Psoas muscle (tissue), 7 donors: ENCODE measurements at regions not wholly inside any gene's neighbourhood (a gene's known extent, or its start where the extent isn't known, plus 50 kb on each side); places are given as distances from the start of the nearest gene placed in this dataset.
"Not testable (repeated sequence)": the region's sequence is repeated elsewhere in the genome, so short reads cannot be mapped to it uniquely, and the experiment has no call there.

Experiments
- ATAC-seq, 4 donors: fragments of 200-7000 bp; cut with Tn5 transposase; one replicate each; pipeline ENCODE4 v1.9.1; 2020; ENCODE audit warnings: moderate library complexity in 3 of 4, mild to moderate bottlenecking in 2 of 4
- DNase-seq, 2 donors: peaks; one replicate each; pipeline ENCODE4 v3.0.0-alpha.2; 2020
- H3K27ac ChIP-seq: fragments of 200-600 bp; one replicate; pipeline ENCODE4 v1.8.0; 2022
- H3K27me3 ChIP-seq, 3 donors: fragments of 200-600 bp in 1 of 3; one replicate each; pipeline versions ENCODE4 v1.6.1 to v1.8.0; 2013 to 2022; ENCODE audit warnings: low read length in 2 of 3, mild to moderate bottlenecking in 2 of 3, moderate library complexity in 1 of 3; ENCODE audit not compliant: insufficient read depth in 3 of 3
- H3K36me3 ChIP-seq, 2 donors: fragments of 200-600 bp in 1 of 2; one replicate each; pipeline versions ENCODE4 v1.6.1 to v1.8.0; 2013 to 2022; ENCODE audit warnings: low read depth in 1 of 2, mild to moderate bottlenecking in 1 of 2, moderate library complexity in 1 of 2; ENCODE audit not compliant: insufficient read depth in 1 of 2
- H3K4me1 ChIP-seq: fragments of 200-600 bp; one replicate; pipeline ENCODE4 v1.8.0; 2022
- H3K4me3 ChIP-seq: fragments of 200-600 bp; one replicate; pipeline ENCODE4 v1.8.0; 2022; ENCODE audit warnings: mild to moderate bottlenecking
- H3K9me3 ChIP-seq: fragments of 200-600 bp; one replicate; pipeline ENCODE4 v1.8.0; 2022
- CTCF ChIP-seq: fragments of 200-600 bp; IDR thresholded peaks from one replicate; pipeline ENCODE4 v1.8.0; 2022; ENCODE audit warnings: antibody characterized with exemption
- WGBS, 3 donors: extraction: QIAGEN DNeasy Blood & Tissue Kit; methylation state at CpG; one replicate each; pipeline versions ENCODE4 v1.1.6 to v1.1.7; 2013; 5-methylcytosine and 5-hydroxymethylcytosine counted together
- intact Hi-C, 2 donors: fragments of 100-400 bp; cut with DNase I; formaldehyde crosslinking; loops; one replicate each; pipeline versions ENCODE4 v1.11.0 to v1.14.2; 2022
- donor health status: healthy with polysubstance abuse.
- donor health status: DM: no; HTN: no; CAD: no; lungs with moderate emphysema.
- donor health status: Bipolar disorder and iron deficiency.
- donor health status: healthy.
- donor health status: DM: yes; HTN: yes; CAD: no.
- donor health status: DM: no; HTN: no; CAD: no.
- donor health status: DM: yes; HTN: yes; CAD: no.

GRCh38 chr3:79957066-79957465, 189.3 kb upstream of the ROBO1 start:
- no peaks in the 10 kb centered on the region for H3K4me1 ChIP-seq
- no peak overlapping the region for H3K27ac ChIP-seq
- H3K4me3 ChIP-seq = no peak overlapping the region
- H3K9me3 ChIP-seq = no peaks in the 10 kb centered on the region
- ATAC-seq (no peak), DNase-seq (no peak)
- intact Hi-C loops = no loop called here
- TF ChIP-seq CTCF = no peak
- H3K36me3 ChIP-seq = no peaks in the 10 kb centered on the region
- 38 to 43% (median 41%) methylated on average over 6 of the region's 6 CpGs for WGBS, 3 donors
- no peaks in the 10 kb centered on the region for H3K27me3 ChIP-seq

GRCh38 chr3:79954756-79955155, 187.0 kb upstream of the ROBO1 start:
- no peak overlapping the region for H3K27ac ChIP-seq
- no peak overlapping the region for H3K4me3 ChIP-seq
- H3K4me1 ChIP-seq = no peaks in the 10 kb centered on the region
- H3K27me3 ChIP-seq = no peaks in the 10 kb centered on the region
- no peaks in the 10 kb centered on the region for H3K9me3 ChIP-seq
- ATAC-seq = no peak
- no peak for DNase-seq
- no peak for TF ChIP-seq CTCF
- no peaks in the 10 kb centered on the region for H3K36me3 ChIP-seq
- intact Hi-C loops = no loop called here
- WGBS, 3 donors = 69 to 74% (median 73%) methylated on average over 5 of the region's 5 CpGs

- WGBS, 3 donors = 41 to 50% (median 47%) methylated on average over 2 of the region's 2 CpGs
- ATAC-seq (no peak), DNase-seq (no peak)
- Histone ChIP-seq H3K27me3 (no peaks in the 10 kb centered on the region), H3K9me3 (no peaks in the 10 kb centered on the region), H3K4me3 (no peak overlapping the region), H3K36me3 (no peaks in the 10 kb centered on the region), H3K27ac (no peak overlapping the region), H3K4me1 (no peaks in the 10 kb centered on the region)
- intact Hi-C loops = no loop called here
- no peak for TF ChIP-seq CTCF
These were observed 185.8 kb upstream of the ROBO1 start for GRCh38 chr3:79953591-79954101.

GRCh38 chr3:79951426-79951825, 183.6 kb upstream of the ROBO1 start:
- H3K4me3 ChIP-seq, H3K4me1 ChIP-seq, H3K36me3 ChIP-seq, ATAC-seq, DNase-seq, H3K27me3 ChIP-seq, H3K27ac ChIP-seq, intact Hi-C loops, H3K9me3 ChIP-seq: not testable (repeated sequence)
- 91 to 97% (median 94%) methylated on average over 17 to 23 of the region's 23 CpGs for WGBS, 3 donors

- DNase-seq = no peak
- intact Hi-C loops = no loop called here
- no peaks in the 10 kb centered on the region for H3K4me1 ChIP-seq
- no peak overlapping the region for H3K4me3 ChIP-seq
- no peaks in the 10 kb centered on the region for H3K27me3 ChIP-seq
- H3K27ac ChIP-seq = no peak overlapping the region
- ATAC-seq = no peak
- no peak for TF ChIP-seq CTCF
- 80 to 82% (median 80%) methylated on average over 2 of the region's 2 CpGs for WGBS, 3 donors
- H3K9me3 ChIP-seq = no peaks in the 10 kb centered on the region
- no peaks in the 10 kb centered on the region for H3K36me3 ChIP-seq
These were observed 180.2 kb upstream of the ROBO1 start for GRCh38 chr3:79947957-79948356.
